CD1c-positive myeloid dendritic cell (primary cell): ENCODE measurements at regions not wholly inside any gene's neighbourhood (a gene's known extent, or its start where the extent isn't known, plus 50 kb on each side); places are given as distances from the start of the nearest gene placed in this dataset.

ENCODE experiments used
- DNase-seq: peaks from one replicate; pipeline ENCODE4 v3.0.0-alpha.2; 2016; ENCODE audit errors: extremely low spot score

DNA sequence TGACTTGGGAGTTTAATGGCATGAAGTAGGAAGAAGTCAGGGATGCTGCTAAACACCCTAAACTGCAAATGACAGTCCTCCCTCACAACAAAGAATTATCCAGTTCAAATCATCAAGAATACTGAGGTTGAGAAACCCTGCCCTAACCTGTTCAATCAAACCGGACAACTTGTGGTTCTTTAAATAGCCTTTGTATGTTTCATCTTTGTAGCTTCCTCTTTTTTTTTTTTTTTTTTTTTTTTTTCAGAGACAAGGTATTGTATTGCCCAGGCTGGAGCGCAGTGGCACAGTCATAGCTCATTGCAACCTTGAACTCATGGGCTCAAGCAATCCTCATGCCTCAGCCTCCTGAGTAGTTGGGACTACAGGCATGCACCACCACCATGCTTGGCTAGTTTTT, 52.5 kb upstream of the TTC29 start:
- DNase-seq = no peak

DNA sequence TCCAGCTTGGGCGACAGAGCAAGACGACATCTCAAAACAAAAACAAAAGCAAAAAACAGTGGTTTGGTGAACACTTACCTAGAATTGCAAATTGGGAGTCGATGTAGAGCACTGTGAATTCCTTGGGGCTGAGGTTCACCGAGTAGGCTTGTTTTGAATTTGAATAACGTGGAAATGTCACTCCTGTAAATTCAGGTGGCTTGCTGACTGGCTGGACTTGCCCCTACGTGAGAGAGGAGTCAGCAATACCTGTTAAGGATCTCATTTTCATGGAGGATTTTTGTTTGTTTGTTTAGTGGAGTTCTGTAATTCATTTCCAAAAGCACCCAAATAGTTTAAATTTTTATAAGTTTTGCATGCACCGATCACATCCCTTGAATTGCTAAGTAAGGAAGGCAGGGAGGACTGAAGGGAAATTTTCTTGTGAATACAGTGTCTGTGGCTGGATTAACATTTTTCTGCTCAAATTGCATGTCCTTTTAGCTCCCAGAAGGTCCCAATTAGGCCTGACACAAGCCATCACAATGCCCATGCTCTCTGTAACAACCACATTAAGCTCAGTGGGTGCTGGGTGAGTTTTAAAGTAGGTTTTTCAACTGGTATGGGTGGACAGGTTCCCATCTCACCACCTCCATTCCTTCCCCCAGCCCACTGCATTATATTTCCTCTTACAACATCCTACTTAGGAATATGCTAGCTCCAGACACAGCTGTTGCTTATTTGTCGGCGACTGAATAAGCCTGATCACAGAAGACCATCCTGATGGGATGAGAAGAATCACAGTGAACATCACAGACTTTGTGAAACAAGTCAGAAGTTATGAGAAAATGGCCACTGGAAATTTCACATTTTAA, 58.5 kb upstream of the TTC29 start:
- DNase-seq = no peak

DNA sequence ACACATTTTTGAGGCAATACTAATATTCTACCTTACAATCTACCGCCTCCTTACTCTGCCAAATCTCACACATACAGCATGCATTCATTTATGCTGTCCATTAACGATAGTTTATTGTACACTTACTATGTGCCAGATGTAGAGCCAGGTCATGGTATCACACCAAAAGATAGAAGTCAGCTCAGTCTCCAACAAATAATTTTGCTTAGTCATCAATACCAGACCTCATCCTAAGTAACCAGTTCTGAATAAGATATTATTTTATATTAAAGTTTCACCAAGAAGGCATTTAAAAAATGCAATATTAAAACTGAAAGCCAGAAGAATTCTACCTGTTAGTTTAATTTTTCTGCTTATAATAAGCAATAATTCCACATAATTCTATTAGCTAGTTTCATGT, 60.6 kb upstream of the TTC29 start:
- DNase-seq = no peak

DNA sequence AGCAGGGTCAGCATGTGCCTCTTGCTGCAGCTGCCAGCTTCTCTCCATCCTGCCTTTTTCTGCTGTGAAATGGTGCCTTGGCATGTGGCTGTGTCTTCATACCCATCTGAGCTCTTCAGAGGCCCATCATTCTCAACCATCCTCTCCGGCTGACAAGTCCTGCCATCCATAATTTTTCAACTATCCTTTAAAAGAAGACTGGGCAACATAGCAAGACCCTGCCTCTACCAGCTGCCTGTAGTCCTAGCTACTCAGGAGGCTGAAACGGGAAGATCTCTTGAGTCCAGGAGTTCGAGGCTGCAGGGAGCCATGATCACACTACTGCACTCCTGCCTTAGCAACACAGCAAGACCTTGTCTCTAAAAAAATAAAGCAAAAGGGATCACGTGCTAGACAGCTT, 64.2 kb upstream of the TTC29 start:
- no peak for DNase-seq

DNA sequence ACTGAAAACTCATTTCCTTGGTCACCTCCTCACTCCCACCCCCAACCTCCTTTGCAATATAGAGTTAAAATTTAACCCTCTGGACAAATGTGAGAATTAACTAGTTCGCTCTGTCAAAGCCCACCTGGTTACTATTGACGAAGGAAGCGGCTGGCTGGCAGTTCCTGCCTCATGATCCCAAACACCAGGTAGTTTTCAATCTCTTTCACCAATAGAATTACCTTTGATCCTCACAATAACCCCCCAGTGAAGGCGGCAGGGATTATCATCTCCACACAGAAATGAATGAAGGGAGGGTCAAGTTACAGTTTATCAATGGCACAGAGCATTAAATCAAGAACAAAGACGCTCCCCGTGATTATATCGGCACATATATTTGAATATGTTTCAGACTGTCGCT, 65.7 kb upstream of the TTC29 start:
- DNase-seq = no peak

GRCh38 chr4:147012059-147012707, 66.5 kb upstream of the TTC29 start:
- DNase-seq = no peak

- DNase-seq = no peak
Observed at GRCh38 chr4:147014946-147015345, 69.3 kb upstream of the TTC29 start.

- DNase-seq = no peak
Observed at GRCh38 chr4:147015491-147015890, 69.8 kb upstream of the TTC29 start.

DNA sequence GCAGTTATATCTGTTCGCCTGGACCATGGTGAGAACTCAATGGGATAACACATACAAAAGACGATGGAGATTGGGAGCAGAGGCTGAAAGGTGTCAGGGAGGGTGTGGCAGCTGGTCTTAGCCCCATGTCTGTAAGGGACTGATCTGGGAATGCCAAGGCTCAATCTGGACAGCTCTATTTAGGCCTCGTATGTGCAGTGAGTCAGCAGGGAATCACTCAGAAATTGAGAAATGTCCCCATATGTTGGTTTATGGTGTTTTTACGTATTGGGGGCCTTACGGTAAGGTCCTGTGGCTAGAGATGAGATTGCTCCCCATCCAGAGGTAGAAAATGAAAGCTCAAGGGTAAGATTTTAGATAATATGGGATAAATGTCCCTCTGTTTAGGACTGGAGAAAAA, 71.4 kb upstream of the TTC29 start:
- no peak for DNase-seq

DNA sequence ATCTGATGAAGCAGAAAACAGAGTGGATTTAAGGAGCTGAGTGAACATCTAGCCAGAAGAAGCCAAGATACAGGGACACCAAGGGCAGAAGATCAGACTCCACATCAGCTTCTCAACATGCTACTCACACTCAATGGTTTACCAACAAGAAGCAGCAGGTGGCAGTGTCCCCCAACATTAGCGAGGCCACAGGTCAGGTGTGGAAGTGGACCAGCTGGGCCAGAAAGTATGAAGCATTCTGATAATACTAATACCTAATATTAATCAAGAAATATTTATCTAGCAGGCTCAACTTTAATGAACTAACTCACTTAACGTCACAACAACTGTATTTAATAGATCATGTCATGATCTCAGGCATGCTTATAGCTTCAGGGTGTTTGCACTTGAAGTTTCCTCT, 73.4 kb upstream of the TTC29 start:
- no peak for DNase-seq

DNA sequence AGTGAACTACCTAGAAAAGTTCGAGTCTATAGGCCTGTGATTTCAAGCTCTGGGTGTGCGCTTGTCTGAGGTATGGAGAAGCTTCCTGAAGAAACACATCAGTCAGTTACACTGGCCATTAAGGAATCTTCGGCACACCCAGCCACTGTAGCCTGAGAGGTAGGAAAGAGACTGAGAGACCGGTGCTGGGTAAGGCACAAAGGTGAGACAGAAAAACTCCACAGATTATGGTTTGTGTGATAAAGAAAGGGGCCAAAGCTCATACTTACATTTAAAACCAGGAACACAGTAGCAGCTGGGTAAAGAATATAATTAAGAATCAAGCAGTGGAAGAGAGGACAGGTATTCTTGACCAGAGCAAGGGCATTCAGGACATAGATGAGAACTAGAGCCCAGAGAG, 74.8 kb upstream of the TTC29 start:
- no peak for DNase-seq

- no peak for DNase-seq
Observed at GRCh38 chr4:147025042-147025441, 79.4 kb upstream of the TTC29 start.

- no peak for DNase-seq
Observed at GRCh38 chr4:147029296-147029695, 83.6 kb upstream of the TTC29 start.

DNA sequence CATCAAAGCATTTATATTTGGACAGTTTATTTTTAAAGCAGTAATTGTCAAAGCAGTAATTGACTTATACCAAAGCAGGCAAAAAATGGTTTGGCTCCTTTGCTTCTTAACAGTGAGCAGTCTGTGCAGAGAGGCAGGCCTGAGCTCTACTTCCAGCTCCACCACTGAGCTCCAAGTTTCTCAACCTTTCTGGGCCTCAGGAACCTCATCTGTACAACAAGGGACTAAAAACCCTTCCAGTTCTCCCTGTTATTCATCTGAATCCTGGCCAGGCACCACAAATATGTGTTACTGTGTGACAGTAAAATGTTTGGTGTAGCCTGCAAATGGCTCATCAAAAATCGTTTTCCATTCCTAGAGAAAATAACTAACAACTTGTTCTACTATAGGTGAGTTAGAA, 88.7 kb upstream of the TTC29 start:
- no peak for DNase-seq

DNA sequence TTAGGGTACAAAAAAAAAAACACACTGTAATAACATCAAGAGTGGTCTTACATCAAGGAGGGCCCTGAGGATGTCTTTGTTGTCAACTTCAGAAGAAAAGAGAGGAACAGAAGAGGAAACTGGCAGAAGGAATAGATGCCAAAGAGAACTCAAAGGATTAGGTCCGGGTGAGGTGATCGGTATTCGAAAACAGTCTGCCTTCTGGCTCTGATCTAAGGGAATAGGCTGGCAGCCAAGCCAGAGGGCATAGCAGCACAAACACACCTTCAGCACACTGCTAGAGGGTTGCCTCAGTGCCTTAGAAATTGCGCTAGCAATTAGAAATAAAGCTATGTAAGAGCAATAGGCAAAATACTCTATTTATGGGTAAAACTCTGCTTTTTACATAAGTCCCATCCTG, 91.4 kb upstream of the TTC29 start:
- no peak for DNase-seq

DNA sequence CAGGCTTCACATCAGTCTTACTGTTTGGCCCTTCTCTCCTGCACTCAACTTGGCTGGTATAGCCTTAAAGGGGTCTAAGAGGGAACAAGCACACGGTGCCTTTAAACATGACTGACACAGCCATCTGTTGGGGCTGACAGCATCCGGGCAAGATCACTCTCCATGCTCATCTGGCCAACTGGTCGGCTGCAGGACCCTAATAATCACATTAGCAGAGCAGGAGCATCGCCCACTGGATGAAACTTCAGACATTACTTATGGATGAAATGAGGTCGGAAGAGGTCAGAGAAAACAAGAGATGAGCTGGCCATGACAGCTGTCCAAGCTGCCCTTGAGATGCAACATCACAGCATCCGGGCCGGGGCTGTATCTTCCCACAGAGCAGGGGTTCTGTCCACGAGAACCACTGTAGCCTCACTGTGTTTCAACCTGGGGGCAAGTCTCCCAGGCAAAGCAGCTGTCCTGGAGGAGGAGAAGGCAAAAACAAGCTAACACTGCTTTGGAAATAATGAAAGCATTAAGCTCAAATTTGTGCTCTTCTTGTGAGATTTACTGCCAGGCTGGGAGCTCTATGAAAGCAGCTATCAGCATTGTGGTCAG, 94.4 kb upstream of the TTC29 start:
- DNase-seq = no peak

- DNase-seq = no peak
Observed at GRCh38 chr4:147040874-147041273, 95.2 kb upstream of the TTC29 start.

- DNase-seq = no peak
Observed at GRCh38 chr4:147041376-147041775, 95.7 kb upstream of the TTC29 start.

GRCh38 chr4:147042046-147042445, 96.4 kb upstream of the TTC29 start:
- no peak for DNase-seq

DNA sequence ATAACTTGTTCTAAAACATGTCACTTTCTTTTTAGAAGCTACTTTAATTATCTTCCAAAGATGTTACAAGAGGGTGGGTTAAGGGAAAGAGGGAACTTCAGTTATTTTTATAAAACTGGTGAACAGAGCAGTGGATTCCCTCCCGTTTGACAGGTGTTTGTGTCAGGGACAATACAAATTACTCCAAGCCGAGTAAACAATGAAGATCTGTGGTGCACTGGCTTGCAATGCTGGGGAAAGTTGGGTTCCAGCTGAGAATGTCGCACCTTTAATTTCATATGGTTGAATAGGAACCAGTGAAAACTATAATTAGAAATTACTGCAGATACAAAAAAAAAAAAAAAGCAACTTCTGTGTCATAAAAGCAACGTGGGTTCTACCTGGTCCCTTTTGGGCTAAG, 98.6 kb upstream of the TTC29 start:
- no peak for DNase-seq

- no peak for DNase-seq
Observed at GRCh38 chr4:147049946-147050345, 104.3 kb upstream of the TTC29 start.

DNA sequence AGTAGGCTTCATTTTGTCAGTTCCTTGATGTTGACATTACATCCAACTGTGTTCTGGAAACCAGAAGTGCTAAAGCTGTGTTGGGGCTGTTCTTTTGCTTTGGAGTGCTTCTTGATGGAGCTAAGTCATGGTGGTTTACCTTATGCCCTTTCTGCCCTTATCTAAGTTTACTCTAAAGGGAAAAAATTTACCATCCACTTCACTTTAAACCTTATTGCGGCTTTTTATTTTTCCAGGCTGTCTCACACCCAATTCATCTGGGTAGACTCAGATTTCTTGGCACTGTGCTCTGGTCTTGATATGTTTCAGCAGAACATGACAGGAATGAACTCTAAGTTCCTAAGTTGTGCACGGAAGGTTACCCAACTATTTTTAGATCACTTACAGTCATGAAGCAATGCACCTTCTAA, 104.7 kb upstream of the TTC29 start:
- no peak for DNase-seq

DNA sequence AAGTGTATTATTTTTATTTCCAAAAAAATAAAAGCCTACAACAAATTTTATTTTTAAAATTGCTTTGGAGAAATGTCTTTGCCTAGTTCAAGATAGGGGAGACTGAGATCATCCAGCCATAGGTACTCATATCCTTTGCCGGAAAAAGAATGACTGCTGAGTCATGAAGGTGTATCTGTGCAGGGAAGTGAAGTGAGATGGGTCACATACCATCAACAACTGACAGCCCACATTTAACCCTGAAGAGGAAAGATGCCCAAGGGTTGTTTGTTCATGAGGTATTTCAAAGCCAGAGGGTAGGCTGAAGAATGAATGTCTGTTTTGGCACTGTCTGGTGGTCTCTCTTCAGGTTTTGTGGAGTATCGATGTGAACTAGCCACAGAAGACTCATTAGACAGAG, 106.7 kb upstream of the TTC29 start:
- DNase-seq = no peak
